KG1 (cell line): ENCODE measurements at regions not wholly inside any gene's neighbourhood (a gene's known extent, or its start where the extent isn't known, plus 50 kb on each side); places are given as distances from the start of the nearest gene placed in this dataset.

Experiments used
- DNase-seq: peaks from one replicate; lab custom pipeline; 2025; lab: John Stamatoyannopoulos, UW

DNA sequence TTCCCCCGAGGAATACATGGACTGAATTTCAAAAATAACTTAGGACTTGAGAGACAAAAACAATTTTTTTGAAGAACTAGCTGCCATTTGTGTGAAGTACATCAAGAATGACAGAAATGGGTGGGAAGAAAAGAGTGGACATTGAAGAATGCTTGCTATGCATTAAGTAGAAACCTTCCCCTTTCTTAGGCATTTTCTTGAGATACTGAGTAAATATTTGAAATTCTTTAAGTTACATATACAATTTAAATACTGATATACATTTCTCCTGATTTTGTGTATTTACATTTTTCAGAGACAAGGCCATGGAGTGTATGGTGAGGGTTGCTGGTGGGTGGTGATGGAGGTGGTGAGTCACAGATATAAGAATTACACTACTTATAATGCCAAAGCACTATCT, 319.3 kb upstream of the ADAMTSL1 start:
- DNase-seq, result no peak

GRCh38 chr9:18159254-18159653, 314.7 kb upstream of the ADAMTSL1 start:
- no peak for DNase-seq

DNA sequence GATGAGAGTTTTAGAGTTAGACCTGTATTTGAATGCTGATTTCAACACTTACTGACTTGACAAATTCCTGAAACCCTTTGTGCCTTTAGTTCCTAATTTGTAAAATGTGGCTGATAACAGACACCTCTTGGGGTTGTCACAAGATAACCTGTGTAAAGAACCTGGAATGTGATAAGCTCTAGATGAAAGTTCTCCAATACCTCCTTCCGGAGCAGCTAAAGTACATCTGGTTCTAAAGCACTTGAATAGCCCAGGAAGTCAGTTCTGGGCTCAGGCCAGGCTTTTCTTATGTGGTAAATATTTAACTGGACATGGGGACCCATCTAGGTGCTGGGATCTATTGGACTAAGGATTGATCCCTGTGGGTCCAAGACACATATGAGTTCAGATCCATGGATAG, 310.8 kb upstream of the ADAMTSL1 start:
- DNase-seq, result no peak

DNA sequence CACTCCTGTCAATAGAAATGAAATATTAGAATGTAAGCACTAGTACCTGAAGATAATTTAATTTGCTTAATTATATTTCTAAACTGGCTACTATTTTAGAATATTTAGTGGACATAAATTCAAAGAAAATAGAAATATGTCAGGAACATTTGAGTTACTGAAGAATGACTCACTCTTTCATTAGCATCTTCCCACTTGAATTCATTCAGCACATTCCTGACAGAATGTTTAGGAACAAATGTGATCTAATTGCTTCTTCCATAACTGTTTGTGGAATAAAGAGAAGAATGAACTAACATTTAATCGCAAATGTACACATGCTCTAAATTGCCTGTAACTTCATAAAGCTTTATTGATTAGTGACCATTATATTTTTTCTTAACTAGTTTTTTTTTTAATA, 306.2 kb upstream of the ADAMTSL1 start:
- no peak for DNase-seq

- DNase-seq, result no peak
Observed at GRCh38 chr9:18173923-18174322, 300.0 kb upstream of the ADAMTSL1 start.

GRCh38 chr9:18182636-18183035, 291.3 kb upstream of the ADAMTSL1 start:
- no peak for DNase-seq

DNA sequence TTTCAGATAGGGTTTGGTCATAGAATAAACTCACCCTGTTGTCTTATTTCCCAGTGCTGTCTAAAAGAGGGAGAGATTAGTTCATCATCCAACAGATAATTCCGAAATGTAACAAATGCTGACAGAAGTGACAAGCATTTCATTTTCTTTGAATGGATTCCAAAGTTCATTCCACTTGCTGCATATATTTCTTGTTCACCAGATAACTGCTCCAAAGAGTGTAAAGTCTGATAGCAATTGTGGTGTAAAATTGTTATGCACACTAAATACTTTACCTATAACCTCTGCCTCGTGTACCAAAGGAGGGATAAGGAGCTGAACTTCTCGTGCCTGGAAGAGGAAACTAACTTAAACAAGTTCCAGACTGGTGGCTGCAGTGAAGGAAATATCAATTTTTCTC, 290.0 kb upstream of the ADAMTSL1 start:
- no peak for DNase-seq

- no peak for DNase-seq
Observed at GRCh38 chr9:18184401-18184800, 289.6 kb upstream of the ADAMTSL1 start.

- DNase-seq, result no peak
Observed at GRCh38 chr9:18185196-18185595, 288.8 kb upstream of the ADAMTSL1 start.

GRCh38 chr9:18188971-18189370, 285.0 kb upstream of the ADAMTSL1 start:
- DNase-seq, result no peak

DNA sequence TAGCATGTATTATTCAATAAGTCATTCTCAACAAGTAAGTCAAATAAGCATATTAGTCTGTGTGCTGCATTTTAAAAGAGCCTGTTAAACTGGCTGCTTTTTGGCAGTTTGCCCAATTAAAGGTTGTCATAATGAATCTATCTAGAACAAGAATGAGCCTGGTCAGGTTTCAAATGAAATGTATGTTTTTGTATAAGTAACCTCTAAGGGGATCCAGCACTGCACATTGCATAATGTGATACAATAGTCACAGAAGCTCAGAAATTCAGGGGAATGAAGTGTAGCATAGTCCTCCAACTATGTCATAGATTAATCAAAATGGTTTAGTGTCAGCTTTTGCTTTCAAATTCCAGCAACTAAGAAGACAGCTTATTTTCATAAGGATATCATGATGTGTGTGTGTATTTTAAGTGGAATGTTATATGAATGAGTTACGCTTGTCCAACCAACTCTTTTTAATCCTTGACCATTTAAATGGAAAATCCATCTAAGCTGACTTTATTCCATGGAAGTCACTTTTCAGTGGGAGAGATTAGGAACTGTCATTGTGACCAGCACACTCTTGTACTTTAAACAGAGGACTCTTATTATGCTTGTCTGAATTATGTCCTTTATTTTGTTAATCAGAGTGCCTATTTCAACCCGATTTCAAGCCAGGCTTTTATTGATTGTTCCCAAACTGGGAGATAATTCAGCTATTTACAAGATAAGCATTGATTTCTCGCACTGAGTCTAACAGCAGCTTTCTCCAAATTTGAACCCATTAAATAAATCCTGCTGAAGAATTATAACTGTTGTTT, 283.9 kb upstream of the ADAMTSL1 start:
- no peak for DNase-seq

DNA sequence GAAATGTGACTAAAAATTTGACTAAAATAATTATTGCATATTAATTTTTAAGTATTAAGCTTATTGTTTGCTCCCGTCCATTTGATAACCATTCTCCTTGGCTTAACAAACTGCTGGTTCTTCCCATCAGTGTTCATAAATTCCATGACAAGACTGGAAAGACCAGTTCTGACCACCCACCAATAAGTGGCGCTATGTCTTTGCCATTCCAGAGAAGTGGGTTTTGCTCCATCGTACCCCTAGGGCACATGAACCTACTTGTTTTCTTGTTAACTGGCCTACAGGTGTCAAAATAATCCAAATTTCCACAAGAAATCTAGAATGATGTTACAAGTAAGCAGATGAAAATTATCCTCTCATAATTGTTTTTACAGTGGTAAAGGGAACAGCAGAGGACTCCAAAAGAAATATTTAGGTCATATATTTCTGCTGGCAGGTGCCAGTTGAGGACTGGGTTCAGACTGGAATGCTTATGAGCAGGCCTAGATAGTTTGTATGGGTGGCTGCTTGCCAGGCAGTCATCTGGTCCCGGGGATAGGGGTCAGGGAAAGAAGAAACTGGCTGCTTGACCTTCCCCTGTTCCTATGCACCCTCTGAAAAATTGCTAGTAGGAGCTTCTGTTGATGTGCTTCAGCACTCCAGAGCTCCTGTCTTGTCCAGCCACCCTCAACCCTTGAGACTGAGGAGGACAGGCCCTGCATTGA, 283.1 kb upstream of the ADAMTSL1 start:
- DNase-seq, result no peak

DNA sequence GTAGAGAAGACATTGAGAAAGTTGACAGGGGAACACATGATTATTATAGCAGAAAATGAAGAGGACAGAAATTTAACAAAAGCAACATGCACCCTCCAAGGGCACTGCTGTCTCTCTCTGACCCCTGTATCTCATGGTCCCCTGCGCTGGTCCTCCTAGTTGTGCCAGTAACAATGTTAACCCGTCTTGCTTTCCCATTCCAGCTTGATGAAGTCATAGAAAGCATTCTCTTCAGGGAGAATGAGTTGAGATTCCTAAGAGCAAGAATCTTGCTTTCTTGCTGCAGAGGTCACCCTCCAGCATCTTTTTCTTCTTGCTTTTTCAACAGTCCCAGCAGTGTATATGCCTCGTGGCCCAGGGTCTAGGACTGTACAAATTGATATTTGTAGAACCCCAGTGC, 279.6 kb upstream of the ADAMTSL1 start:
- DNase-seq, result no peak

DNA sequence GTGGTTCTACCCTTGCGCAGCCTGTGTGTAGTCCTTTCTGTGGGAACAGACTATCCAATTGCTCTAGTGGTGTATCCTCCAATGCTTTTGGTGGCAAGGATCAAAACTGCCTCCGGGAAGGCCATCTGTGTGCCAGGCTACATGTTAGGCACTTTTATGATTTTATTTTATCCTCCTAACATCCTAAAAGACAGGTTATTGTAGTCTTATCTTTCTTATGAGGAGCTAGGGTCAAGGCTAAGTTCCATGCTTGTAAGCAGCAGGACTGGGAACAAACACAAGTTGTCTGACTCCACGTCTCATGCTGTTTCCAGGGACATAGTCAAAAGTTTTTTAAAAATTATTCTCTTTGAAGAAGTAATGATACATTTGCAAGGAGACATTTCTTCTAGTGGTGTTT, 278.7 kb upstream of the ADAMTSL1 start:
- DNase-seq, result no peak

GRCh38 chr9:18202924-18203323, 271.0 kb upstream of the ADAMTSL1 start:
- DNase-seq, result no peak

- DNase-seq, result no peak
Observed at GRCh38 chr9:18207735-18208134, 266.2 kb upstream of the ADAMTSL1 start.

DNA sequence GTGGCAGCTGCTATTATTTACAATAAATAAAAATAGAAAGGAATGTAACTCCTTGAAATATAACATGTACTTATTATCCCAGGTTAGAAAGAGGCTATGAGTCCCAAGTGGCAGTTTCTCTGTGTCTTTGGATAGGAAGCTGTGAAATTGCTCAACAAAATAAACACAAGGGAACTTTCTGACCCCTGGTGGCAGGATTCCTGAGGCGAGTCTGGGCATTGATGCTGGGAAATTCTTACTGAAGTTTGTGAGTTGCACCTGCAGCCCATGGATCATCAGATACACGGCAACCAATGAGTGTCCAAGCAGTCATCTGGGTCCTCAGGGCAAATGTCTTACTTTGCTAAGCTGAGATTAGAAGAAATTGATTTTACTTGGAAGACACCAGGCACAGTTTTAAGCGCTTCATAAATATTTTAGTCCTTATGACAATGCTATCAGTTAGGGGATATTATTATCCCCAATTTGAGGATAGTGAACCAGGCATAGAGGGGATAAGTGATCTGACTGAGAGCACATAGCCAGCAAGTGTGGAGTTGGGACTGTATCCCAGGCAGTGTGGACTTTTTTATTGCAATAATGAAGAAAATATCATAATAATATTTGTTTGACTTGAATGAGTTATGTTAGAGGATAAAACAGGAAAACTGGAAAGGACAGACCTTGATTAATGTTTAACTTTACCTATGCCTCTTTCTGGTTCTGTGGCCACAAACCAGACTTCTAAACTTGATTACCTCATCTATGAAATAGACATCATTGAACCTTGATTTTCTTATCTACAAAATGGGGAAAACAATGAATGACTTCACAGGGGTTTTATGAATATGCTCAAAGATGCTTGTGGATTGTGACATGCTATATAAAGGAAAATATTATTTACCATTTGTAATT, 265.5 kb upstream of the ADAMTSL1 start:
- no peak for DNase-seq

DNA sequence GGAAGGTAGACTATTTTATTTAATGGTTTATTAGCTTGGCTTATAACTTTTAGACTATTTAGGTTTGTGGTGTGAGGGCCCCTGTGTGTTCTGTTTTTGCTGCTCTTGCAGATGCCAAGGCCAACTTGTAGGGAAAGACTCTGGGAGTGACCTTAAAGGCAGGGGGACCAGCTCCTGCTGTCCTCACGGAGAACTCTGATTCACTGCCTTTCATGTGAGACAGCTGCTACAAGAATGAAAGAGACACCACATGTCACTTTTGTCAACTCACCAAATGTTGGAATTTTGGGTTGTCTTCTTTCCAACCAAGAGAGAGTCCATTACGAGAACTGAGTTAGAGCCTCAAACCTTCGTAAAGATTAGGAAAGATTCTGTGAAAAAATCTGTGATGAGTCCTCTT, 258.3 kb upstream of the ADAMTSL1 start:
- DNase-seq, result no peak

DNA sequence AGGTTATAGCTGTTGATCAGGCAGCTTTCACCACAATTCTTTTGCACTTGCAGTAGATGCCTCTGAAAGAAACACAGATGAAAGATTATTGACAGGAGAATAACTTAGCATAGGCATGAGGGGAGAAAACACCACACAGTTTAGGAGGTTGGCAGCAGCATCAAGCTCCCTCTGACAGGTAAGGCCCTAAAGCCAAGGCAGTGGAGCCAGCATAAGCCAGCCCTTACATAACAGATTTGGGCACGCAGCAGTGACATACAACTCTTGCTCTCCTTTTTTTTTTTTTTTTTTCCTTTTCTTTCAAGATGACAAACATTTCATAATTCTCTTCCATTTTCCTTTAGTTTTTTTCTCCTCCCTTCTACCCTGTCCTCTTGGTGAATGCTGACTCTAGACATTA, 257.6 kb upstream of the ADAMTSL1 start:
- DNase-seq, result no peak

DNA sequence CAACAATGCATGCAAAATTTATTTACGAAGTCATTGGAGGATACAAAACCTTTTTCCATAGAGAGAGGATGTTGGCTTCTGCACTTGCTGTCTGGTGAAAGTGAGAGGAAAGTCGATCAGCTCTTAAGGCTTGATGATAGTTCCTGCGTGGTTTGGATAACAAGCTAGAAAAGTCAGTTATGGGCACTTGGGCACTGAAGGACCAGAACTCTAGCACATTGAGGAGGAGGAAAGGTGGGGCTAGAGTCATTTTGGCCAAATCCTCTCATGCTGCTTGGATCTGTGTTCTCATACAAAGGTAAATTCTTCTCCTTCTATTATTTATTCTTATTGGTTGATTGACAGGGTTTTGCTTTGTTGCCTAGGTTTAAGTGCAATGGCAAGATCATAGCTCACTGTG, 245.9 kb upstream of the ADAMTSL1 start:
- DNase-seq, result no peak

DNA sequence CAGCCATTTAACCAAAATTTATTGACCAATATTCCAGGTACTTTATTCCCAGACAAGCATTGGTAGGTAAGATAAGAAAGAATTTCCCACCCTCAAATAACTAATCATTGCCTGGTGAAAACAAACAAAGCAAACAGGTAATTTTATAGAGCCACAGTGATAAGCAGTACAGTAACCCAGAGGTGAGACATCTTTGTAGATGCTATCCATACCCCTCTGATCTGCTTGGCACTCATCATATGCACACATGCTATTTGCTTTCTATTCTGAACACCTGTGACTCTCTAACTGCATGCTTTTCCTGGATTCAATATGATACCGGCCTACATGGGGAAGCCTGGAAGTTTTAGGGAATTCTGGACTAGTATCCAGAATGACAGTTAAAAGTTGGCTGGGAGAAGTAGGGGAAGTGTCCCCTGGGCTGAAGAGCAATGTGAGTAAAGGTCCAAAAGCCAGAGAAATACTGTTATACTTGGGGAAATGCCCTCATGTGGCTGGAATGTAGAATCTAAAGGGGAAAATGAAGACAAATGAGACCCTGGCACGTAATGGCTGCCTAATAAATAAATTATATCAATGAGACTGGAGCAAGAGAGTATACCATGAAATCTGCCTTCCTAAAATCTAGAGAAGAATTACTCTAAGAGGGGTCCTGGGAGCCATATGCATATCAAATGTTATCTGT, 243.8 kb upstream of the ADAMTSL1 start:
- no peak for DNase-seq

- DNase-seq, result no peak
Observed at GRCh38 chr9:18233311-18233710, 240.6 kb upstream of the ADAMTSL1 start.
